Adrenal gland (tissue), 5 donors: ENCODE measurements at regions not wholly inside any gene's neighbourhood (a gene's known extent, or its start where the extent isn't known, plus 50 kb on each side); places are given as distances from the start of the nearest gene placed in this dataset.

Experiments
- CTCF ChIP-seq, 6 experiments: fragments of 450-650 bp in 4 of 6; fragments of 200-600 bp in 2 of 6; sonication (generic) in 1 of 6; IDR thresholded peaks; 1 replicate in 5 of 6; 2 replicates in 1 of 6; pipeline versions ENCODE4 v1.5.1 to v1.8.0; 2016 to 2021; ENCODE audit warnings: antibody characterized with exemption in 6 of 6, mild to moderate bottlenecking in 2 of 6, moderate library complexity in 1 of 6
- POLR2A ChIP-seq, 2 donors: fragments of 450-650 bp; IDR thresholded peaks; one replicate each; pipeline ENCODE4 v1.6.1; 2017; ENCODE audit warnings: antibody characterized with exemption in 2 of 2, mild to moderate bottlenecking in 2 of 2, moderate library complexity in 1 of 2
- donor health status: DM: no; HTN: no; CAD: no.

- TF ChIP-seq CTCF (IDR thresholded peaks at IDR 0.05) (no peak), POLR2A (IDR thresholded peaks at IDR 0.05) (no peak)
These were observed 906.7 kb downstream of the DNAJB9 start for GRCh38 chr7:109476409-109476808.
